ENCODE measurements at regions not wholly inside any gene's neighbourhood (a gene's known extent, or its start where the extent isn't known, plus 50 kb on each side); places are given as distances from the start of the nearest gene placed in this dataset.
"Not testable (repeated sequence)": the region's sequence is repeated elsewhere in the genome, so short reads cannot be mapped to it uniquely, and the experiment has no call there.

DNA sequence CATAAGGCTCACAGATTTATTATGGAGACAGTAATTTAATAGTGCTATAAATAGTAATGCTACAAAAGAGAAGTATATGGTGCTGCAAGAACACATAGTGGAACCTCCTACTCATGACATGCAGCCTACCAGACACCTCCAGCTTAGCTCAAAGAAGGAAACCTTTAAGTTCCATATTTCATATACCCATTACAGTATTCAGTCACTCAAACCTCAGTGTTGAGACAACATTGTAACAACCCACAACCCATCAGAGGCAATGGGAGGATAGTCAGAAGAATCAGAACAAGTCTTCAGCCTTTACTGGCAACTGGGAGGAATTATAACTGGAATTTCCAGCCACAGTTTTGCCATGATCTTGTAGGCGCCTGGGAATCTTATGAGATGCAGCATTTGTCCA is 186.3 kb upstream of the VSTM2A start:
- DNase-seq (ENCODE audit: low spot score): no peak

DNA sequence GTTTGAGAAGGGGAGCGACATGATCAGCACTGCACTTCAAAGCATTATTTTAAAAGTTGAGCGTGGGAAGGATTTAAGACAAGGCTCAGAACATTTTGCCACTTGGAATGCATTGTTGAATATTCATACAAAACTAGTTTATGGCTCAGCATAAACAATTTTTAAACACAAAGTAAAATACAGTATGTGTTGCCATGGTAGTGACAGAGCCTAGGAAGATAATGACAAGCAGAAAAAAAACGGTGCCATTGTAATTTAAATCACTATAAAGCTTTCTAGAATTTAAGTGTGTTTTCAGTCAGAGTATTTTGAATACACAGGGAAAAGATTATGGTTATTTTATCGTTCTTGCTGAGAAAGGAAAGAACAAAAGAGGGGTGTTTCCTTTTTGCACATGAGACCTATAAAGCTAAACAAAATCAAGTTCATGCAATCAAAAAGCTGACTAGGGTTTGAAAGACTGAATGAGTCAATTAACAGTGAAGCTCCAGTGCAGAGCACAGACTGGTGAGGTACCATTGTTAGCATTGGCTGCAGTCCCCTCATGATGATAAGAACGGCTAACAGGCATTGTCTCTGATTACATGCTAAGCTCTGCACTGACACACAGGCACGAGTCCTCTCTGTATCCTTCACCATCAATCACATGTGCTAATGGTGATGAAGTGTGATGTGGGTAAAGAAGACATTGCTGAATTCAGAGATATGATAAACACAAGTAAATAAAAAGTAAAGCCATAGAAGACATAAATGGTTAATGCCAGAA is 181.9 kb upstream of the VSTM2A start:
- no peak for DNase-seq (ENCODE audit: low spot score)

DNA sequence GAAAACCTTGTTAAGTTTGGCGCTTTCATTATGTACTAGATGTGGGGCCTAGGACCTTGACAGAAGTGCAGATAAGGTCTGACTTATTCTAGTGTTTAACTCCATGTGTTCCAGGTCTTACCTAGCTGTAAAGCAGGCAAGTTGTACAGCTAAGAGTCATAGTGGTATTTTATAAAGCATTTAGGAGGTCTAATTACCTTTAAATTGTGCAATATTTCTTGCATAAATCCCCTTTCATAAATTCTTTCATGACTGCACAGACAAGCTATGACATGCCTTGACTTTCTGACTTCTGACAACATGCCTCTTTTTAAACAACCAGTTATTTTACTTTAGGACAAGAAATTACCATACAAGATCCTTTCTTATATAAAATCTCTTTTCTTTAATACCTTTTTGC is 151.6 kb upstream of the VSTM2A start:
- DNase-seq (ENCODE audit: low spot score): no peak

DNA sequence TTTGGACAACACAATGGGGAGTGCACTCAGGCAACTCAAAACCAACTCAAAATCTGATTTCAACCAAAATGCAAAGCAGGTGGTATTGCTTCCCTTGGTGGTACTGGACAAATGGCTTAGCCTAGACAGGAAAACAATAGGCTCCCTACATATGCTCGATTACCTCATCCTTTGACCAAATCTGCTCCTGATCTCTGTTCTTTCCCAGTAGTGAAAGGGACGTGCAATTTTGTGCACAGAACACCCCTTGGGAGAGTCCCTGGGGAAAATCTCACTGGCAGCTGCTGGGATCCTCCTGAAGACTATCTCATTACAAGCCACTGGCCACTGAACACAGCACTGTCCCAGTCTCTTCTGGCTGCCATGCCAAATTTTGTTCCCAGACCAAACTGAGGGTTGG is 149.2 kb upstream of the VSTM2A start:
- DNase-seq (ENCODE audit: low spot score): no peak

DNA sequence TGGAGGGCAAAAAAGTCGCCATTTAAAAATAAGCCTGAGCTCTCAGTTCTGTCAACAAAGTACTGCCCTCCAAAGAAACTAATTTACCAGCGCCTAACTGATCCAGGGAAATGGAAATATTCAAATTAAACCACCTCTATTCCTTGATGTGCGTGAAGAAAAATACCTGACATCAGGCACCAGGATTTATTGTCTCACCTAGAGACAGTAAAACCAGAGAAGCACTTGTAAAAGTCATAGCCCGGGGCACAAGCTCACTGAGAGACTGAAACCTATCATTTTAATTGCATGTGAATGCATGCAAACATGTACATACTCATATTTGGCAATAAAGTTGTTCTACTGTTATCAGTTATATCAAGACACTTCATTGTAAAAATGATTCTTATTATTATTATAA is 147.3 kb upstream of the VSTM2A start:
- no peak for DNase-seq (ENCODE audit: low spot score)

DNA sequence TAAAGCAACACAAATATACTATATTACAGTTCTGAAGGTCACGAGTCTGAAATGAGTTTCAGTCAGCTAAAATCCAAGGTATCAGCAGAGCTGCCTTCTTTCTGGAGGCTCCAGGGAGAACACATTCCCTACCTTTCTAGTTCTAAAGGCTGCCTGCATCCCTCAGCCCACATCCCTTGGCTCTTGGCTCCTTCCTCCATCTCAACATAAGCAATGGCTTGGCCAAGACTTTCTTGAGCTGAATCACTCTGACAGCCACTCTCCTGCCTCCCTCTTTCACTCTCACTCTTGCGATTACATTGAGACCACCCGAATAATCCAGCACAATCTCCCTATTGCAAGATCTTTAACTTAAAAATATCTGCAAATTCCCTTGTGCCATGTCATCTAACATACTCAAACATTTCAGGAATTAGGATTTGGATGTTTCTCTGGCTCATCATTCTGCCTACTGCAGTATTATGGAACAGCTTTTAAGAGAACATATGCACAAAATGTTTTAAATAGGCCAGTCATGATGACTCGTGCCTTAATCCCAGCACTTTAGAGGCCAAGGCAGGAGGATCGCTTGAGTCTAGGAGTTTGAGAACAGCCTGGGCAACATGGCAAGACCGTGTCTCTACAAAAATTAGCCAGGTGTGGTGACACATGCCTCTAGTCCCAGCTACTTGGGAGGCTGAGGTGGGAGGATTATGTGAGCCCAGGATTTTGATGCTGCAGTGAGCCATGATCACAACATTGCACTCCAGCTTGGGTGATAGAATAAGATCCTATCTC is 144.2 kb upstream of the VSTM2A start:
- DNase-seq (ENCODE audit: low spot score): no peak

DNA sequence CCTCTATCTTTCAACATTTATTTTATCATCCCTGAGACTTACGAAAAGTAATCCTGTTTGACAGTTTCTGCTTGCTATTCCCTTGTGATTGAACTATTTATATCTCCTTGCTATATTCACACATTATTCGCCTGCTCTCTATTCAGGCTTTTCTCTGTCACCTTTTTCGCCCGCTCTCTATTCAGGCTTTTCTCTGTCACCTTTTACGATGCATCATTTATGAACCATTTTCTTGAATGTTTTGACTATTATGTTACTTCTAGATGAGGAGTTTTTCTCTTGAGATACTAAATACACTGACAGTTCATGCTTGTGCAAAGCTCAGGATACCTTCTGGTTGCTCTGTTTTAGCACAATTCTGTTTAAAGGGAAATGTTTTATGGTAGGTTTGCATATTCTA is 143.3 kb upstream of the VSTM2A start:
- no peak for DNase-seq (ENCODE audit: low spot score)

DNA sequence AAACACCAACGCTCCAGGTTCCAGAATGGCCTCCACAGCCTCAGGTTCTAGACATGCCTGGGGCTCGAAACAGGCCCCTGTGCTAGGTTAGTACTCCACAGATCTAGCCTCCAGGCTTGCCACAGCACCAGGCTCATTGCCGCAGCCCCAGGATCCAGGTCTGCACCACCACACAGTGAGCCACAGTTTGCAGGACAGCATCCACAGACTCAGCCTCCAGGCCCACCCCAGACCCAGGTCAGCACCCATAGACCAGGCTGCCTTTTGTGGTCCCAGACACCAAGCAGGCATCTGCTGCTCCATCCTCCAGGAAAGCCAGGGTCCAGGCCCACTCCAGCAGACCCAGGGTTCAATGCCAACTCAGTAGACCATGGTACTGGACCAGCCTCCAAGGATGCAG is 132.3 kb upstream of the VSTM2A start:
- DNase-seq (ENCODE audit: low spot score): no peak

DNA sequence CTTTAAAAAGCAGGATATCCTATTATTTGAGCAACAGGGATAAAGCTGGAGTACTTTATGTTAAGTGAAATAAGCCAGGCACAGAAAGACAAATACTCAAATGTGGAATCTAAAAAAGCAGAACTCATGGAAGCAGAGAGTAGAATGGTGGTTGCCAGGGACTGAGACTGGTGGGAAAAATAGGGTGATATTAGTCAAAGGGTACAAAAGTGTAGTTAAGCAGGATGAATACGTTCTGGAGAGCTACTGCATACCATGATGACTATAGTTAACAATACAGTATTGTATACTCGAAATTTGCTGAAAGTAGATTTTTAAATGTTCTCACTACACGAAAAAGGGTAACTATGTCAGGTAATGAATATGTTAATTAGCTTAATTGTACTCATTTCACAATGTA is 125.5 kb upstream of the VSTM2A start:
- DNase-seq (ENCODE audit: low spot score): no peak

DNA sequence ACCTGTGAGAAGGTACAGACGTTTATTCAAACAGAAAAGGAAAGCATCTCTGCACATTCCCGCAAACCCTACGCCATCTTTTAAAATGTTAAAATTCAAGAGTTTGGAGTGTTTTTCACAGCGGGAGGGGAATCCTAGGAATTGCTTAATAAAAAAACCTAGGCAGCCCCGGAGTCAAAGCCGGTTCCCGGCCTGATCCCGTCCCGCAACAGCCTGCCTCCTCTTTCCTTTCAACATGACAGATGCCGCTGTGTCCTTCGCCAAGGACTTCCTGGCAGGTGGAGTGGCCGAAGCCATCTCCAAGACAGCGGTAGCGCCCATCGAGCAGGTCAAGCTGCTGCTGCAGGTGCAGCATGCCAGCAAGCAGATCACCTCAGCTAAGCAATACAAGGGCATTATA is 123.0 kb upstream of the VSTM2A start:
- DNase-seq (ENCODE audit: low spot score): no peak

DNA sequence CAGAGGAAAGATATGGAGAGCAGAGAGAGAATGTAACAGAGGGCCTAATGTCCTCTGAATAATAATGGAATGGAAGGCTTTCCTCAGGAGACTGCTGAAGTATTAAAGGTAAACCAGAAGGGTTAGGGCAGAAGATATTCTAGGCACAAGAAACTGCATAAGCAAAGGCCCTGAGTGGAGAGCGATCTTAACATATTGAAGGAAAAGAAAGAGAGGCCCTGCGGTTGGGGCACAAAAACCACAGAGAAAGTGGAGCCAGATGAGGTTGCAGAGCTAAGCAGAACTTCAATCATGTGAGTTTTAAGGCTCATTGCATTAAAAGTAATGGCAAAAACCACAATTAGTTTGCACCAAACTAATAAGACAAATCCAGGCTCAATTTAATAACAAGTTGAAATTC is 115.8 kb upstream of the VSTM2A start:
- DNase-seq (ENCODE audit: low spot score): no peak

DNA sequence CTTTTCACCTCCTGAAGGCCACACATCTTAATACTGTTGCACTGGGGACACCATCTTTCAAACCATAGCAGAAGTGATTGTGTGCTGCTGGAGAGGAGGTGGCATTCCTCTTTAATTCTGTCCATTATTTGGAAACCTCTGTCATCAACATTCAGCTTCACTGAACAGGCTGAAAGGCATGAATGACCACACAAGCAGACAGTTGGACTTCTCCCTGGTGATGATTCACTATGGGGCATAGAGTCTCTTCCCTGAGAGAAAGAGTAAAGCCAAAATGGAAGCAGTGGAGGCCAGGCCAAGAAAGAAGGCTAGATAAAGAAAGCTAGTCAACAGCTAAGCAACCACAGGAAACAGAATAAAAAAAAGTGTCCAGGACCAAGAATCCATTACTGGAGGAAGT is 113.1 kb upstream of the VSTM2A start:
- DNase-seq (ENCODE audit: low spot score): no peak

DNA sequence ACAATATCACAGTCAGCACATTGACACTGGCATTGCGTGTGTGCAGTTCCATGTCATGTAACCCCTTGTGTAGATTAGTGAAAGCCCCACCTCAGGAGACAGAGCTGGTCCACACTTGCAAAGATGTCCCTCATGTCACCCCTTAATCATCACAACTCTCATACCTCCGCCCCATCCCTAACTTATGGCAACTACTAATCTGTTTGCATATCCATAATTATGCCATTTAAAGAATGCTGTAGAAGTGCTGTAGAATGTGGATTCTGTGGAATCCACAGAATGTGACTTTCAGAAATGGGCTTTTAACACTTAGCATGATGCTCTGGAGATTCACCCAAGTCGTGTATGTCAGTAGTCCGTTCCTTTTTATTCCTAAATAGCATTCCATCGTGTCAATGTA is 102.8 kb upstream of the VSTM2A start:
- DNase-seq (ENCODE audit: low spot score): no peak

DNA sequence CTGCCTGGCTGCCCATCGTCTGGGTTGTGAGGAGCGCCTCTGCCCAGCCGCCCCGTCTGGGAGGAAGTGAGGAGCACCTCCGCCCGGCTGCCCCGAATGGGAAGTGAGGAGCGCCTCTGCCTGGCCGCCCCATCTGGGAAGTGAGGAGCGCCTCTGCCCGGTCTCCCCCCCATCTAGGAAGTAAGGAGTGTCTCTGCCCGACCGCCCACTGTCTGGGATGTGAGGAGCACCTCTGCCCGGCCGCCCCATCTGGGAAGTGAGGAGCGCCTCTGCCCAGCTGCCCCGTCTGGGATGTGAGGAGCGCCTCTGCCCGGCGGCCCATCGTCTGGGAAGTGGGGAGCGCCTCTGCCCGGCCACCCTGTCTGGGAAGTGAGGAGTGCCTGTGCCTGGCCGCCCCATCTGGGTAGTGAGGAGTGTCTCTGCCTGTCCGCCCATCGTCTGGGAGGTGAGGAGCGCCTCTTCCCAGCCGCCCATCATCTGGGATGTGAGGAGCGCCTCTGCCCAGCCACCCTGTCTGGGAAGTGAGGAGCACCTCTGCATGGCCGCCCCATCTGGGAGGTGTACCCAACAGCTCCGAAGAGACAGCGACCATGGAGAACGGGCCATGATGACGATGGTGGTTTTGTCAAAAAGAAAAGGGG is 98.0 kb upstream of the VSTM2A start:
- not testable (repeated sequence) for DNase-seq (ENCODE audit: low spot score)

DNA sequence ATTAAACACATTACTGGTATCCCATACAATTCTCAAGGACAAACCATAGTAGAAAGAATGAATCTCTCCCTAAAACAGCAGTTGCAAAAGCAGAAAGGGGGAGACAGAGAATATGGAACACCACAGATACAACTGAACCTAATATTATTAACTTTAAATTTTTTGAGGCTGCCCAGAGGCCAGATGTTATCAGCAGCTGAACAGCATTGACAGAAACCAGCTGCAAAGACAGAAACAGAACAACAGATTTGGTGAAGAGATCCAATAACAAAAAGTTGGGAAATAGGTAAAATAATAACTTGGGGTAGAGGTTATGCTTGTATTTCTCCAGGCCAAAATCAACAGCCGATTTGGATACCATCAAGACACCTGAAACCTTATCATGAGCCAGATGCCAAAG is 89.0 kb upstream of the VSTM2A start:
- DNase-seq (ENCODE audit: low spot score): not testable (repeated sequence)

DNA sequence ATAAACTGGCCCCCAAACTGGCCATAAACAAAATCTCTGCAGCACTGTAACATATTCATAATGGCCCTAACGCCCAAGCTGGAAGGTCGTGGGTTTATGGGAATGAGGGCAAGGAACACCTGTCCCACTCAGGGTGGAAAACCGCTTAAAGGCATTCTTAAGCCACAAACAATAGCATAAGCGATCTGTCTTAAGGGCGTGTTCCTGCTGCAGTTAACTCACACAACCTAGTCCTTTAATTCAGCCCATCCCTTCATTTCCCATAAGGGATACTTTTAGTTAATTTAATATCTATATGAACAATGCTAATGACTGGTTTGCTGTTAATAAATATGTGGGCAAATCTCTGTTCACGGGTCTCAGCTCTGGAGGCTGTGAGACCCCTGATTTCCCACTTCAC is 87.5 kb upstream of the VSTM2A start:
- DNase-seq (ENCODE audit: low spot score): not testable (repeated sequence)

DNA sequence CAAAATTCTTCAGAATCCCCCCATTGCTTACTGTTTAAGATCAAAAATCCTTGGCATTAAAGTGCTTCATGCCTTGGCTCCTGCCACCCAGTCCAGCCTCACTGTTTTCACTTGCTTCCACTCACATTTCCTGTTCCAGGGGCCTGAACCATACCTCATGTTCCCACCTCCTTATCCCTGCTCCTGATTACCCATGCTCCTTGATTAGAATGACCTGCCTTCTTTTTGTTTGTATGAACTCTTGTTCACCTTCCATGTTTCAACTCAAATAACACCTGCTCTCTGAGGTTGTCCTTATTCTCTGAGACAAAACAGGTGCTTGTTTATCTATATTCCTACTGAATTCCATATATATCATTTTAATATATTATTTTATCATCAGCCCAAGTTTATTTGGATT is 77.1 kb upstream of the VSTM2A start:
- no peak for DNase-seq (ENCODE audit: low spot score)

DNA sequence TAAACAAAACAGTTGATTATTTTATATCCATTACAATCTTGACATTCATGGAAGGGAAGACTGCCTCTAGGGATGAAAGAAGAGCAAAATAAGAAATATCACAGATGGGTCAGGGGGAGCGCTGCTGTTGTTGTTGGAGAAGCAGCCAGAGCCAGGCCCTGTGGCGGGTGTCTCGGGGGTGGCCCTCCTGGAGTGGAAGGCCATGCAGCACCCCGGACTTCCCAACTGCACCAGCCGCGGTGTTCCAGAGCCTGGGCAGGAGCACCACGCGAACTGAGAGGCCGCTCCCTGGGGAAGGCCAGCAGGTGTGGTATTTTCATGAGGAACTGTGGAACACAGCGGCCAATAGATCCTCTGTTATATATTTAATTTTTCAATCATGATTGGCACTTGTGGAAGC is 72.4 kb upstream of the VSTM2A start:
- no peak for DNase-seq (ENCODE audit: low spot score)

DNA sequence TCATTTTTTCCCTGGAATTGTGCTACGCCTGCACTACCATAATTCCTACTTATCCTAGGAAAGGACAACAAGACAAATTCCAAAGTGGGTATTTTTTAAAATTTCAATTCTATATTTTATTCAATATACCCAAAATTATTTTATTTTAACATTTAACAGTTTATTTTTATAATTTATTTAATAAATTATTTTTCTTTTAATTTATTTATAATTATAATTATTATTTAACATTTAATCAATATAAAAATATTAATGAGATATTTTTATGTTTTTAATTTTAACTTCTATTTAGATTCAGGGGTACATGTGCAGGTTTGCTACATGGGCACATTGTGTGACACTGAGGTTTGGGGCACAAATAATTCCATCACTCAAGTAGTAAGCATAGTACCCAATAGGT is 65.6 kb upstream of the VSTM2A start:
- no peak for DNase-seq (ENCODE audit: low spot score)

DNA sequence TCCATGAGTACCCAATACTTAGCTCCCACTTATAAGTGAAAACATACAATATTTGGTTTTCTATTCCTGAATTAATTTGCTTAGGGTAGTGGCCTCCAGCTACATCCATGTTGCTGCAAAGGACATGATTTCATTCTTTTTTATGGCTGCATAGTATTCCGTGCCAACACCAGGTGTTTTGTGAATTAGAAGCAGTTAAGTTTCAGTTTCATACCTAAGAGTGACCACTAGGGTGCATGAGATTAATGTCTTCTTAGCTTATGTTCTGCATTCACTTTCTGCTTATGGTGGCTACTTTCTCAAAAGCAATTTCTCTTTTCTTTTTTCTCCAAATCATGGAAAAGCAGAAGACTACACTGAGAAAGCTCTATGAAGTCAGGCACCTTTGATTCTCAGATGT is 65.1 kb upstream of the VSTM2A start:
- no peak for DNase-seq (ENCODE audit: low spot score)

DNA sequence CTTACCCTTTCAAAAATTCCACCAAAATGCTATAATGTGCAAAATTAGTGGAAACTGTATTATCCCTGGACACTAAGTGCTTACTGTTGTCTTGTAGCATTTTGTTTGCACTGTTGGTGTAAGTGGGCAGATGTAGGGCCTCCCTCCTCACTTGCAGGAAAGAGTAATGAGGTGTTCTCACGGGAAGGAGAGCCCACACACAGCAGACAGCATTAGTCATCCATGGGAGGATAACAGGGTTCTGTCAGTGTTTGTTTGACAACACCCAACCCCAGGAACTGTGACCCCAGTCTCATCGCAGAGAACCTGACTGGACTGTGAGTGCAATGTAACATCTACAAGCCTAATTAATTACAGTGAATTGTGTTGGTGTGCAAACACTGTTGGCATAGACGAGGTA is 58.7 kb upstream of the VSTM2A start:
- DNase-seq (ENCODE audit: low spot score): no peak

DNA sequence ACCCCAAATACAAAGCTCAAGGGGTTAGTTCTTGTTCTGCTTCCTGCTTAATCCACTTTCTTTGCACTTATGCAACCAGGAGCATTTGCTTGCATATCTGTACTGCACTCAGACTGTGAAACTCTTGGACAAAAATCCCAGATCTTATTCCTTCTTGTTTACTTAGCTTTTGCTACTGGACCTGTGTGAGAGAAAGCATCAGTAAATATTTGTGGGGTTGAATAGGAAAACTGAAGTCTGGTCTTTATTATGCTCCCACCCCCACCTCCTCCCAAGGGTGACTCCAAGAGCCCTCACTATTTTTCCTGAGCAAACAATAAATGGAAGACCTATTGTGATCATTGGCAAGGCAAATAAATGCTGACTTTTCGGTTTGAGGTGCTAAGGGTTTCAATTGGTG is 57.1 kb upstream of the VSTM2A start:
- no peak for DNase-seq (ENCODE audit: low spot score)
